Liver (tissue), 8 donors: ENCODE measurements at regions not wholly inside any gene's neighbourhood (a gene's known extent, or its start where the extent isn't known, plus 50 kb on each side); places are given as distances from the start of the nearest gene placed in this dataset.

Source experiments
- DNase-seq: peaks from one replicate; pipeline ENCODE4 v3.0.0-alpha.2; 2017; ENCODE audit warnings: low spot score
- H3K27ac ChIP-seq, 2 donors: one replicate each; pipeline ENCODE4 v1.7.0; 2013; ENCODE audit warnings: inconsistent platforms in 2 of 2, low read length in 2 of 2, control low read depth in 1 of 2, low read depth in 1 of 2, mild to moderate bottlenecking in 1 of 2
- H3K27me3 ChIP-seq, 4 donors: one replicate each; pipeline versions ENCODE4 v1.6.1 to v1.7.0; 2013; ENCODE audit warnings: low read length in 3 of 4, inconsistent platforms in 1 of 4, mild to moderate bottlenecking in 1 of 4, moderate library complexity in 1 of 4; ENCODE audit not compliant: control insufficient read depth in 4 of 4, insufficient read depth in 4 of 4
- H3K36me3 ChIP-seq, 4 donors: one replicate each; pipeline versions ENCODE4 v1.6.1 to v1.7.0; 2013; ENCODE audit warnings: low read length in 3 of 4, mild to moderate bottlenecking in 3 of 4, low read depth in 1 of 4, moderate library complexity in 1 of 4; ENCODE audit not compliant: control insufficient read depth in 4 of 4, insufficient read depth in 3 of 4
- H3K4me1 ChIP-seq, 4 donors: one replicate each; pipeline versions ENCODE4 v1.6.1 to v1.7.0; 2013; ENCODE audit warnings: low read length in 3 of 4, mild to moderate bottlenecking in 3 of 4, moderate library complexity in 1 of 4; ENCODE audit not compliant: control insufficient read depth in 4 of 4, insufficient read depth in 4 of 4
- H3K4me3 ChIP-seq, 3 donors: one replicate each; pipeline versions ENCODE4 v1.6.1 to v1.7.0; 2013; ENCODE audit warnings: low read length in 3 of 3, control low read depth in 1 of 3, low read depth in 1 of 3, mild to moderate bottlenecking in 1 of 3
- H3K9ac ChIP-seq, 2 donors: one replicate each; pipeline ENCODE4 v1.7.0; 2013; ENCODE audit warnings: low read length in 2 of 2, mild to moderate bottlenecking in 2 of 2, moderate library complexity in 2 of 2, control low read depth in 1 of 2, low read depth in 1 of 2
- H3K9me3 ChIP-seq, 4 donors: one replicate each; pipeline versions ENCODE4 v1.6.1 to v1.7.0; 2013; ENCODE audit warnings: low read length in 3 of 4; ENCODE audit not compliant: control insufficient read depth in 4 of 4
- EGR1 ChIP-seq, 2 donors: IDR thresholded peaks; 2 replicates each; pipeline ENCODE4 v1.6.1; 2016 to 2018; ENCODE audit warnings: antibody characterized with exemption in 2 of 2, low read depth in 2 of 2
- FOXA1 ChIP-seq: IDR thresholded peaks from 2 replicates; pipeline ENCODE4 v1.6.1; 2016; ENCODE audit warnings: antibody characterized with exemption
- FOXA2 ChIP-seq: IDR thresholded peaks from 2 replicates; pipeline ENCODE4 v1.6.1; 2016; ENCODE audit warnings: antibody characterized with exemption
- GABPA ChIP-seq, 2 donors: IDR thresholded peaks in 1 of 2; conservative IDR thresholded peaks in 1 of 2; 2 replicates each; pipeline ENCODE4 v1.6.1; 2016; ENCODE audit warnings: antibody characterized with exemption in 2 of 2, mild to moderate bottlenecking in 1 of 2, moderate library complexity in 1 of 2
- HNF4A ChIP-seq, 2 donors: conservative IDR thresholded peaks; 2 replicates each; pipeline ENCODE4 v1.6.1; 2016; ENCODE audit warnings: antibody characterized with exemption in 2 of 2, mild to moderate bottlenecking in 2 of 2
- HNF4G ChIP-seq: IDR thresholded peaks from 2 replicates; pipeline ENCODE4 v1.6.1; 2016; ENCODE audit warnings: antibody characterized with exemption
- JUND ChIP-seq, 2 donors: IDR thresholded peaks; 2 replicates each; pipeline ENCODE4 v1.6.1; 2016; ENCODE audit warnings: antibody characterized with exemption in 2 of 2
- NR2F2 ChIP-seq: IDR thresholded peaks from 2 replicates; pipeline ENCODE4 v1.6.1; 2016; ENCODE audit warnings: antibody characterized with exemption
- RAD21 ChIP-seq, 2 donors: IDR thresholded peaks; 2 replicates each; pipeline ENCODE4 v1.6.1; 2016; ENCODE audit warnings: antibody characterized with exemption in 2 of 2, mild to moderate bottlenecking in 2 of 2
- SP1 ChIP-seq: IDR thresholded peaks from 2 replicates; pipeline ENCODE4 v1.6.1; 2018; ENCODE audit warnings: antibody characterized with exemption, mild to moderate bottlenecking
- TAF1 ChIP-seq: conservative IDR thresholded peaks from 2 replicates; pipeline ENCODE4 v1.6.1; 2016; ENCODE audit warnings: antibody characterized with exemption, mild to moderate bottlenecking
- YY1 ChIP-seq: IDR thresholded peaks from 2 replicates; pipeline ENCODE4 v1.6.1; 2016; ENCODE audit warnings: antibody characterized with exemption, mild to moderate bottlenecking
- WGBS: extraction: QIAGEN DNeasy Blood & Tissue Kit; methylation state at CpG from one replicate; pipeline ENCODE4 v1.1.7; 2013; 5-methylcytosine and 5-hydroxymethylcytosine counted together
- TF ChIP-seq, protein P1 (sequence below): IDR thresholded peaks from 2 replicates; pipeline ENCODE4 v1.6.1; 2016; ENCODE audit warnings: antibody characterized with exemption
- TF ChIP-seq, protein P2 (sequence below): IDR thresholded peaks from 2 replicates; pipeline ENCODE4 v1.6.1; 2016; ENCODE audit warnings: antibody characterized with exemption, mild to moderate bottlenecking
- TF ChIP-seq, protein P3 (sequence below): IDR thresholded peaks from 2 replicates; pipeline ENCODE4 v1.6.1; 2016; ENCODE audit warnings: antibody characterized with exemption
- TF ChIP-seq, protein P4 (sequence below): fragments of 150-350 bp; IDR thresholded peaks from 2 replicates; pipeline ENCODE4 v1.5.1; 2017; ENCODE audit warnings: improper control_type of control experiment, low read depth, low read length; ENCODE audit not compliant: missing input control
- TF ChIP-seq, protein P5 (sequence below): IDR thresholded peaks from 2 replicates; pipeline ENCODE4 v1.6.1; 2016; ENCODE audit warnings: antibody characterized with exemption
- donor health status: healthy.
- donor health status: healthy.
- donor health status: healthy.
- donor health status: healthy.
- donor health status: healthy.

DNA sequence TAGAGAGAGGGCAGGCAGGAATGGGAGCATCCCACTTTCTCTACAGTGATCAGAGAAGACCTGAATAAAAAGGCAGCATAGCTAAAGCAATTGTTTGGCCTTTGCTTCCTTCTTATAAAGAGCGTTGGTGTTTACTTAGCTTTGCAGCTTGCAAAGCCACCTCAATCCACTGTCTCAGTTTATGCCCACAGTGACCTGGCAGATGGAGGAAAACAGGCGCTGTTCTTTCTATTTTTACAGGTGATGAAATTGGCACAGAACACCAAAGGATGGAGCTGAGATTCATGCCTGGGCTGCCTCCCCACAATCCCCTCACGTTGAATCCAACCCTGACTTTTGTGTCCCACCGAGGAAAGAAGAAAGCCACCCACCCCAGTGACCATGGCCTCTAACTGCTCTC, 130.5 kb downstream of the TTLL2 start:
- no peaks in the 10 kb centered on the region for H3K9me3 ChIP-seq
- no peak for DNase-seq
- no peak overlapping the region for H3K9ac ChIP-seq
- H3K36me3 ChIP-seq: no peaks in the 10 kb centered on the region
- H3K27me3 ChIP-seq: no peaks in the 10 kb centered on the region
- H3K27ac ChIP-seq: no peak overlapping the region
- WGBS: 77% methylated on average over 4 of the region's 4 CpGs
- H3K4me1 ChIP-seq: no peaks in the 10 kb centered on the region
- no peak for TF ChIP-seq EGR1 (IDR thresholded peaks at IDR 0.05; ENCODE audit: low read depth in 2 of 2)
- TF ChIP-seq, protein P1, sequence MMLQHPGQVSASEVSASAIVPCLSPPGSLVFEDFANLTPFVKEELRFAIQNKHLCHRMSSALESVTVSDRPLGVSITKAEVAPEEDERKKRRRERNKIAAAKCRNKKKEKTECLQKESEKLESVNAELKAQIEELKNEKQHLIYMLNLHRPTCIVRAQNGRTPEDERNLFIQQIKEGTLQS: no peak
- no peak for TF ChIP-seq TAF1
- TF ChIP-seq FOXA1: no peak
- no peak for TF ChIP-seq HNF4G
- no peak for TF ChIP-seq NR2F2
- TF ChIP-seq, protein P2, sequence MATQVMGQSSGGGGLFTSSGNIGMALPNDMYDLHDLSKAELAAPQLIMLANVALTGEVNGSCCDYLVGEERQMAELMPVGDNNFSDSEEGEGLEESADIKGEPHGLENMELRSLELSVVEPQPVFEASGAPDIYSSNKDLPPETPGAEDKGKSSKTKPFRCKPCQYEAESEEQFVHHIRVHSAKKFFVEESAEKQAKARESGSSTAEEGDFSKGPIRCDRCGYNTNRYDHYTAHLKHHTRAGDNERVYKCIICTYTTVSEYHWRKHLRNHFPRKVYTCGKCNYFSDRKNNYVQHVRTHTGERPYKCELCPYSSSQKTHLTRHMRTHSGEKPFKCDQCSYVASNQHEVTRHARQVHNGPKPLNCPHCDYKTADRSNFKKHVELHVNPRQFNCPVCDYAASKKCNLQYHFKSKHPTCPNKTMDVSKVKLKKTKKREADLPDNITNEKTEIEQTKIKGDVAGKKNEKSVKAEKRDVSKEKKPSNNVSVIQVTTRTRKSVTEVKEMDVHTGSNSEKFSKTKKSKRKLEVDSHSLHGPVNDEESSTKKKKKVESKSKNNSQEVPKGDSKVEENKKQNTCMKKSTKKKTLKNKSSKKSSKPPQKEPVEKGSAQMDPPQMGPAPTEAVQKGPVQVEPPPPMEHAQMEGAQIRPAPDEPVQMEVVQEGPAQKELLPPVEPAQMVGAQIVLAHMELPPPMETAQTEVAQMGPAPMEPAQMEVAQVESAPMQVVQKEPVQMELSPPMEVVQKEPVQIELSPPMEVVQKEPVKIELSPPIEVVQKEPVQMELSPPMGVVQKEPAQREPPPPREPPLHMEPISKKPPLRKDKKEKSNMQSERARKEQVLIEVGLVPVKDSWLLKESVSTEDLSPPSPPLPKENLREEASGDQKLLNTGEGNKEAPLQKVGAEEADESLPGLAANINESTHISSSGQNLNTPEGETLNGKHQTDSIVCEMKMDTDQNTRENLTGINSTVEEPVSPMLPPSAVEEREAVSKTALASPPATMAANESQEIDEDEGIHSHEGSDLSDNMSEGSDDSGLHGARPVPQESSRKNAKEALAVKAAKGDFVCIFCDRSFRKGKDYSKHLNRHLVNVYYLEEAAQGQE: no peak
- TF ChIP-seq YY1: no peak
- no peak for TF ChIP-seq FOXA2
- no peak for TF ChIP-seq SP1
- no peak for TF ChIP-seq JUND (IDR thresholded peaks at IDR 0.05)
- TF ChIP-seq, protein P3, sequence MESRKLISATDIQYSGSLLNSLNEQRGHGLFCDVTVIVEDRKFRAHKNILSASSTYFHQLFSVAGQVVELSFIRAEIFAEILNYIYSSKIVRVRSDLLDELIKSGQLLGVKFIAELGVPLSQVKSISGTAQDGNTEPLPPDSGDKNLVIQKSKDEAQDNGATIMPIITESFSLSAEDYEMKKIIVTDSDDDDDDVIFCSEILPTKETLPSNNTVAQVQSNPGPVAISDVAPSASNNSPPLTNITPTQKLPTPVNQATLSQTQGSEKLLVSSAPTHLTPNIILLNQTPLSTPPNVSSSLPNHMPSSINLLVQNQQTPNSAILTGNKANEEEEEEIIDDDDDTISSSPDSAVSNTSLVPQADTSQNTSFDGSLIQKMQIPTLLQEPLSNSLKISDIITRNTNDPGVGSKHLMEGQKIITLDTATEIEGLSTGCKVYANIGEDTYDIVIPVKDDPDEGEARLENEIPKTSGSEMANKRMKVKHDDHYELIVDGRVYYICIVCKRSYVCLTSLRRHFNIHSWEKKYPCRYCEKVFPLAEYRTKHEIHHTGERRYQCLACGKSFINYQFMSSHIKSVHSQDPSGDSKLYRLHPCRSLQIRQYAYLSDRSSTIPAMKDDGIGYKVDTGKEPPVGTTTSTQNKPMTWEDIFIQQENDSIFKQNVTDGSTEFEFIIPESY: no peak
- TF ChIP-seq, protein P4, sequence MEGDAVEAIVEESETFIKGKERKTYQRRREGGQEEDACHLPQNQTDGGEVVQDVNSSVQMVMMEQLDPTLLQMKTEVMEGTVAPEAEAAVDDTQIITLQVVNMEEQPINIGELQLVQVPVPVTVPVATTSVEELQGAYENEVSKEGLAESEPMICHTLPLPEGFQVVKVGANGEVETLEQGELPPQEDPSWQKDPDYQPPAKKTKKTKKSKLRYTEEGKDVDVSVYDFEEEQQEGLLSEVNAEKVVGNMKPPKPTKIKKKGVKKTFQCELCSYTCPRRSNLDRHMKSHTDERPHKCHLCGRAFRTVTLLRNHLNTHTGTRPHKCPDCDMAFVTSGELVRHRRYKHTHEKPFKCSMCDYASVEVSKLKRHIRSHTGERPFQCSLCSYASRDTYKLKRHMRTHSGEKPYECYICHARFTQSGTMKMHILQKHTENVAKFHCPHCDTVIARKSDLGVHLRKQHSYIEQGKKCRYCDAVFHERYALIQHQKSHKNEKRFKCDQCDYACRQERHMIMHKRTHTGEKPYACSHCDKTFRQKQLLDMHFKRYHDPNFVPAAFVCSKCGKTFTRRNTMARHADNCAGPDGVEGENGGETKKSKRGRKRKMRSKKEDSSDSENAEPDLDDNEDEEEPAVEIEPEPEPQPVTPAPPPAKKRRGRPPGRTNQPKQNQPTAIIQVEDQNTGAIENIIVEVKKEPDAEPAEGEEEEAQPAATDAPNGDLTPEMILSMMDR: no peak
- TF ChIP-seq, protein P5, sequence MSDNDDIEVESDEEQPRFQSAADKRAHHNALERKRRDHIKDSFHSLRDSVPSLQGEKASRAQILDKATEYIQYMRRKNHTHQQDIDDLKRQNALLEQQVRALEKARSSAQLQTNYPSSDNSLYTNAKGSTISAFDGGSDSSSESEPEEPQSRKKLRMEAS: no peak
- TF ChIP-seq GABPA (IDR thresholded peaks at IDR 0.05 in 1 of 2, conservative IDR thresholded peaks at IDR 0.05 in 1 of 2): no peak
- H3K4me3 ChIP-seq: no peak overlapping the region

DNA sequence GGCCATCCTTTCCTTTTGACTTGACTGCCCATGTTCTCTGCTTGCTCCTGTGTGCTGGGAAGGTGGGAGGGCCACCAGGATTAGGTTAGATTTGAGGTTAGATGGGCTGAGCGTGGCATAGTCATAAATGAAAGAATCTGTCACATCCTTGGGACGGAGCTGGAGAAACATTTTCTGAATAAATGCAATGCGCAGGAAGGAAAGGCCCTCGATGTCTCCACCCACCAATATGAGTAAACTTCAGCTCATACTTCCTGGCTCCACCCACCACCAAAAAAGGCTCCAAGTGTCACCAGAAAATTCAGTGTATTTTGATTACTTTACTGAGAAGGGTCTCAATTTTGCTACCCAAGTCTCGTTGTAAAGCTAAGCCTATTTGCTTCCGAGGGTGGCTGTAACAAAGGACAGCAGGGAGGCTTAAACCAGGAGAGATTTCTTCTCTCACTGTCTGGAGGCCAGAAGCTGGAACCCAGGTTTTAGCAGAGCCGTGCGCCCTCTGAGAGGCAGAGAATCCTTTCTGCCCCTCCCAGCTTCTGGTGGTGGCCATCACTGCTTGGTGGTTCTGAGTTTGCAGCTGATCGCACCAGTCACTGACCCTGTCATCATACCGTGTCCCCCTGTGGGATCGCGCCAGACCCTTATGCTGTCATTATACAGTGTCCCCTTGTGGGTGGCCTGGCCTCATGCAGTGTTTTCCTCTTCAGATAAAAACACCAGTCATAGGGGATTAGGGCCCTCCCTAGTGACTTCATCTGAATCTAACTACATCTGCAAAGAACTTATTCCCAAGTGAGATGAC, 137.8 kb downstream of the TTLL2 start:
- no peaks in the 10 kb centered on the region for H3K9me3 ChIP-seq
- H3K4me1 ChIP-seq: no peaks in the 10 kb centered on the region
- H3K9ac ChIP-seq: no peak overlapping the region
- no peak overlapping the region for H3K27ac ChIP-seq
- no peaks in the 10 kb centered on the region for H3K36me3 ChIP-seq
- H3K4me3 ChIP-seq: no peak overlapping the region
- DNase-seq: no peak
- WGBS: 95% methylated on average over 12 of the region's 12 CpGs
- no peaks in the 10 kb centered on the region for H3K27me3 ChIP-seq
- no peak for TF ChIP-seq EGR1 (IDR thresholded peaks at IDR 0.05; ENCODE audit: low read depth in 2 of 2)
- TF ChIP-seq, protein P3: no peak
- no peak for TF ChIP-seq GABPA (IDR thresholded peaks at IDR 0.05 in 1 of 2, conservative IDR thresholded peaks at IDR 0.05 in 1 of 2)
- TF ChIP-seq FOXA2: no peak
- no peak for TF ChIP-seq HNF4A (conservative IDR thresholded peaks at IDR 0.05)
- TF ChIP-seq, protein P1: no peak
- no peak for TF ChIP-seq RAD21 (IDR thresholded peaks at IDR 0.05)
- no peak for TF ChIP-seq HNF4G
- TF ChIP-seq YY1: no peak
- TF ChIP-seq SP1: no peak
- no peak for TF ChIP-seq NR2F2
